Eye (tissue), 1 donor: ENCODE measurements at regions not wholly inside any gene's neighbourhood (a gene's known extent, or its start where the extent isn't known, plus 50 kb on each side); places are given as distances from the start of the nearest gene placed in this dataset.

Source experiments
- DNase-seq: peaks from one replicate; pipeline ENCODE4 v3.0.0-alpha.2; 2015

DNA sequence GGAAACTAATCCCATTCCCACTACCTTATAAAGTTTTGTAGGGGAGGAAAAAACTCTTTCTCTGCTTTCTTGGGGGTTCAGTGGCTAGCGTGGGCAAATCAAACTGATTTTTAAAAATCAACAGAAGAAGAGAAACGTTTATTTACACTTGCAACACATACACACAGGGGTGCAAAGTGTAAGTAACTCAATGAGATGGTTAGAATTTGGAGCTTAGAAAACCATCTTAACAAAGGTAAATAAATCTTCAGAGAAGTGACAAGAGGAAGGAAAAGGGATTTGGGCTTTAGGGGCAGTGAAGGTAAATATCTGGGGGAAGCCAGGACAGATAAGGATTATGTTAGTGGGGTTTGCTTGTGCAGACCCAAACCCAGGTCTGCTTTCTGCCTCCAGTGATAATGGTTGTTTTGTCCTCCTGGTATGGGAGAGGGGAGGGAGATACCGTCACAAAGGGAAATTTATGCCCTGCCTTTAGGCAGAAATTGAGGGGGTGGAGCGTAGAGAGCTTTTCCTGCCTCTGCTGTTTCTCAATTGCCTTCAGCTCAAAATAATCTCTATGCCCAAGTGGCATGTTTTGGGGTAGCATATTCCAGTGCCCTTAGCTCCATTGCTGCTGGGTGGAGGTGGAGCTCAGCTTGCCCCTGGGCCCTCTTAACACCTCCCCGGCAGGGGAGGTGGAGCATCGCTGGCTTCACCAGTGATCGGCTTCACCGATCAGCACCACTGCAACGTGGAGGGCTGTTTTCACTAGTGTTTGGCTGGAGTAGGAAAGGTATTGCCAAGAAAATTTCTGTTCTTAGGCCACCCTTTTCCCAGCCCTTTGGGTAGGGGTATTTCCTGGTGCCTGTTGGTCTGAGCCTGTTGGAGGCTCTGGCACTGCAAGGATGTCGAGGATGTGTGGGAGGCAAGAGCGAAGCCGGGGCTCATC, 92.2 kb downstream of the TEX51 start:
- DNase-seq = no peak

DNA sequence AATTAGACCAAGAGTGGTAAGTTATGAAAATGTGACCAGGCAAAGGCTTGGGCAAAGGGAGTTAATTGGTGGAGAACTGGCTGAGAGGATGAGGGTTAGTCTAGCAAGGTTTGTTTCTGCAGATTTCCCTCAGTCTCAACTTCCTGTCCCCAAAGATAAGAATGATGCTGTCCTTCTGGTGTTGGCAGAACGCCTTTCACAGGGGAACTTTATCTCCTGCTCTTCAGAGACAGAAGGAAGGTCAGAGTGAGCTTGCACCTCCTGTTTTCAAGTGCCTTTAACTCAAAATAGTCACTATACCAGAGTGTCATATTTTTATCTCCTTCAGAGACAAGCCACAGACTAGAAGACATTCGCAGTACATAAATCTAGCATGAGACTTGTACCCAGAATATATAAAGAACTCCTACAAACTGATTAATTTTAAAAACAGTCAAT, 95.7 kb downstream of the TEX51 start:
- DNase-seq = no peak

DNA sequence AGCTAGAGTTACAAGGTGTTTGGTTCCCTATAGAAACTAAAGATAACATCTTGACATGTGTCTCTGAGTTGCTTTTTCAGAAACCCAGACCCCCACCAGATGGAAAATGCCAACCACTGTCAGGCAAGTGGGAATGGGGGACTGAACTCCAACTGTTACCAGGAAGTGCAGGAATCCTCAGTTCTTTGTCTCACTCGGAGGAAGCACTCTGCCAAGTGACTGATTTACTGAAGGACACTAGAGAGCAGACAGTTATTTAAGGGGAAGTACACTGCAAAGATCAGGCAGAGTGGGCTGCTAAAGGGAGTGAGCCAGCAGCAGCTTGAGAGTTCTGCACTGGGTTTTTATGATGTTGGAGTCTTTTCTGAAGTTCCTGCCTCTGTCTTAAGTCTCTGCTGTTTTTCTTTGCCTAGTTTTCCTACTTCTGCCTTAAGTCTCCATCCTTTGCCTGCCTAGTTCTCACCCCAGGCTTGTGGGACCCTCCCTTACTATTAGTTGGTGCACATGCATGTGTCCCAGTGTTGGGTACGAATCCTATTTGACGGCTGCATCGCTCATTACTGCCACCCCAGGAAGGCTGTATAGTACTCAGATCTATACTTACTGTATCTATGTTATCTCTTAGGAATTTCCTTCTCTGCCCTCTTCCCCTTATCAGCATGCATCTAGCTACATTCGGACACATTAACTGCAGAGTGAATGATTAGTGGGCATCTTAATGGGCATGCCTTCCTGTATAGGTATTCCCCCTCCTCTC, 97.1 kb downstream of the TEX51 start:
- DNase-seq = no peak

DNA sequence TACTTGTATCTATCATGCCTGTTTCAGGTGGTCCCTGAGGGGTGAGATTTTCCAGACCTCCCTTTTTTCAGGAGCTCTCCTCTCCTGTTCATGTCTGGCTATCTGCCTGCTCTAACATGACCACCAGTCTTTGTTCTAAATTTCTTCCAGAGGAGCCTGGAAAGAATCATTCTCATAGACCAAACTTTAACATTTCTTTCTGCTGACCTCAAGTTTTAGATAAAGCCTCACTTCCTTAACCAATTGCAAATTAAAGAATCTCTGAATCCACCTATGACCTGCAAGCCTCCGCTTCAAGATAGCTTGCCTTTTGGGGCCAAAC, 97.6 kb downstream of the TEX51 start:
- no peak for DNase-seq
